Karpas-422 (cell line): ENCODE measurements at regions not wholly inside any gene's neighbourhood (a gene's known extent, or its start where the extent isn't known, plus 50 kb on each side); places are given as distances from the start of the nearest gene placed in this dataset.

Experiments
- DNase-seq: peaks from one replicate; pipeline ENCODE4 v3.0.0-alpha.2; 2015
- H2AFZ ChIP-seq: fragments of 200-600 bp; sonication (generic); 2 replicates; pipeline ENCODE4 v1.6.1; 2014; ENCODE audit warnings: antibody characterized with exemption, low read length, mixed read lengths
- H3K27ac ChIP-seq: fragments of 200-600 bp; sonication (generic); 2 replicates; pipeline ENCODE4 v1.5.1; 2014; ENCODE audit warnings: mild to moderate bottlenecking, low read length, moderate library complexity
- H3K27me3 ChIP-seq: fragments of 200-600 bp; sonication (generic); 2 replicates; pipeline ENCODE4 v1.6.1; 2014; ENCODE audit warnings: low read length, mixed read lengths
- H3K36me3 ChIP-seq: fragments of 200-600 bp; sonication (generic); 2 replicates; pipeline ENCODE4 v1.6.1; 2014; ENCODE audit warnings: low read length, mixed read lengths; ENCODE audit not compliant: insufficient read depth
- H3K4me1 ChIP-seq: fragments of 200-600 bp; sonication (generic); 2 replicates; pipeline ENCODE4 v1.6.1; 2014; ENCODE audit warnings: mild to moderate bottlenecking, low read length, mixed read lengths
- H3K4me2 ChIP-seq: fragments of 200-600 bp; sonication (generic); 2 replicates; pipeline ENCODE4 v1.6.1; 2014; ENCODE audit warnings: low read length, low read depth, mild to moderate bottlenecking; ENCODE audit not compliant: poor library complexity, severe bottlenecking
- H3K4me3 ChIP-seq: fragments of 200-600 bp; sonication (generic); 2 replicates; pipeline ENCODE4 v1.5.1; 2014; ENCODE audit warnings: mild to moderate bottlenecking, antibody characterized with exemption, low read length, mixed read lengths
- H3K79me2 ChIP-seq: fragments of 200-600 bp; sonication (generic); 2 replicates; pipeline ENCODE4 v1.6.1; 2014; ENCODE audit warnings: mild to moderate bottlenecking, low read length, mixed read lengths
- H3K9ac ChIP-seq: fragments of 200-600 bp; sonication (generic); 2 replicates; pipeline ENCODE4 v1.6.0; 2014; ENCODE audit warnings: low read length
- H3K9me2 ChIP-seq: fragments of 200-600 bp; sonication (generic), shearing (Covaris generic); replicated peaks from 2 replicates; pipeline ENCODE4 v1.6.0; 2014; ENCODE audit warnings: mild to moderate bottlenecking, low read length, moderate library complexity; ENCODE audit not compliant: insufficient read depth
- H3K9me3 ChIP-seq: fragments of 300-700, 200-600 bp; sonication (generic); 2 replicates; pipeline ENCODE4 v1.6.1; 2014; ENCODE audit warnings: low read length, mixed read lengths
- H4K20me1 ChIP-seq: fragments of 200-600 bp; sonication (generic); 2 replicates; pipeline ENCODE4 v1.6.1; 2014; ENCODE audit warnings: mild to moderate bottlenecking, antibody characterized with exemption, low read length, low read depth; ENCODE audit not compliant: insufficient read depth

DNA sequence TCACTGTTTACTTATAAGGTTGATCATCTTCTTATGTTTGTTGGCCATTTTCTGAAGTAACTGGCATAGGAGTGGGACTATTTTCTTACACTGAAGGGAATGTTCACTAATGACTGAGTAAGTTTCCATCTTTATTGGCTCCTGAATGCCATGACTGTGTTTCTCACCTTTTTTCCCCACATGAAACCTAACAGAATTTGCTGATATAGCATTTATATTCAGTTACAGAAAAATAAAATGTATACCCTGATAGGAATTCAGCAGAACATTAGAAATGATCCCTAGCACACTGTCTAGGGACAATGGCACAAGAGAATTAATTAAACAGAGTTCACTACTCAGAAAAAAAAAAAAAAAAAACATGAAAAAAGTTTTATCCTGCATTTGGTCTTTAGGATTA is 1465.1 kb upstream of the C9orf72 start:
- no peaks in the 10 kb centered on the region for H3K27me3 ChIP-seq
- no peak overlapping the region for H2AFZ ChIP-seq
- no peak for DNase-seq

DNA sequence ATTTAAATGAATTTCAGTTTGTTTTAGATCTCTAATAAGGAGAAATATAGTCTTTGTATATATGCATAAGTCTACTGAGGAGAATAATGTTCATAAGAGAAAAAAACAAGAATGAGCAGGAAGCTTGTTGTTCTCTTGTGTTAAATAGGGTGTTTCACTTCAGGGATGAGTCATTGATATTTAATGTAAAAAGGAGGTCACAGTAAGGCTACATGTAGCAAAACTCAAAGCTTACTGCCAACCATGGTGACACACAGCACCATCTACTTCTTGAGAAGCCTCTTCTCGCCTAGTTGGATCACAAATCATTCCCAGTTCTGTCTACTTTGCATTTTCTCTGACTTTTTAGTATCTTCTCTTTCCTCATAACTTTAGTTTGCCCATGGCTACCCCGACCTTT is 1466.0 kb upstream of the C9orf72 start:
- Histone ChIP-seq H3K36me3 (no peaks in the 10 kb centered on the region), H3K9ac (no peak overlapping the region), H3K9me3 (peaks cover 9% of the 10 kb centered on the region; the same call in 1 of the 2 replicates), H3K4me1 (no peaks in the 10 kb centered on the region), H3K27ac (no peak overlapping the region), H3K4me2 (no peak overlapping the region), H4K20me1 (no peaks in the 10 kb centered on the region), H3K79me2 (no peaks in the 10 kb centered on the region), H2AFZ (no peak overlapping the region), H3K27me3 (no peaks in the 10 kb centered on the region), H3K4me3 (no peak overlapping the region), H3K9me2 (no peaks in the 10 kb centered on the region; the same call in 1 of the 2 replicates)
- DNase-seq, result no peak

More for the DNA sequence above, 1465.1 kb upstream of the C9orf72 start:
- Histone ChIP-seq H3K9me2 (no peaks in the 10 kb centered on the region; the same call in 1 of the 2 replicates), H3K4me1 (no peaks in the 10 kb centered on the region), H3K36me3 (no peaks in the 10 kb centered on the region), H3K9me3 (peaks cover 9% of the 10 kb centered on the region; the same call in 1 of the 2 replicates), H3K27ac (no peak overlapping the region), H3K4me3 (no peak overlapping the region), H4K20me1 (no peaks in the 10 kb centered on the region), H3K4me2 (no peak overlapping the region), H3K79me2 (no peaks in the 10 kb centered on the region), H3K9ac (no peak overlapping the region)

DNA sequence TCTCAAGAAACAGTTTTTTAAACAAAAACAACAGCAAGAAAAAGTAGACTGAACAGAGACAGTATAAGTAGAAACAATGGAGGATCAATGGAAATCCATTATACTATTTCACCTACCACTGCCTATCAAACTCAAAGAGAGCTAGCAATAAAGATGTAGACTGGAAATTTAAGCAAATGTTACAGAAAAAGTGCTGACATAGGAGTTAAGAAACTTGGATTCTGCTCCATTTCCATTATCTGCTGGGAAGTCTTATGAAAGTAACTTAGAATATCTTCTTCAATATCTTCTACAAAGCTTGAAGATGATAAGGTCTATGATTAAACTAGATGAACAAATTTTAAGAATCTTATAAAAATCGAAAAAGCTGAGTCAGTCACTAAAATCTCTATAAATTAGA is 1469.8 kb upstream of the C9orf72 start:
- Histone ChIP-seq H2AFZ (no peak overlapping the region), H4K20me1 (no peaks in the 10 kb centered on the region), H3K27me3 (no peaks in the 10 kb centered on the region), H3K9me2 (peaks cover 3% of the 10 kb centered on the region; the same call in 1 of the 2 replicates), H3K9ac (no peak overlapping the region), H3K4me2 (no peak overlapping the region), H3K9me3 (peaks cover 9% of the 10 kb centered on the region; the same call in 1 of the 2 replicates), H3K36me3 (no peaks in the 10 kb centered on the region), H3K4me1 (no peaks in the 10 kb centered on the region), H3K27ac (no peak overlapping the region), H3K4me3 (no peak overlapping the region), H3K79me2 (no peaks in the 10 kb centered on the region)
- no peak for DNase-seq

DNA sequence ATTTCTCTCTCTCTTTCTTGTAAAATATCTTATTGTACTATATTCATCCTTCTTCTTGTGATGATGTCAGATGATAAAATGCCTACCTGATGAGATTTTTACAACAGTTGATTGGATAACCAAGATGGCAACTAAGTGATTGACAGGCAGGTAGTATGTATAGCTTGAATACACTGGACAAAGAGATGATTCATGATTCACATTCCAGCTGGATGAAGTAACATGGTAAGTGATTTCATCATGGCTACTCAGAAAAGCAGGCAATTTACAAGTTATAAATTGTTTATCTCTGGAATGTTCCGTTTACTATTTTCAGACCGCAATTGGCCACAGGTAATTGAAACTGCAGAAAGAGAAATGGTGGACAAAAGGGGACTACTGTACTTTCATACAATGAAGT is 1471.7 kb upstream of the C9orf72 start:
- no peak overlapping the region for H3K27ac ChIP-seq
- no peak overlapping the region for H2AFZ ChIP-seq
- no peak for DNase-seq
- no peaks in the 10 kb centered on the region for H3K4me1 ChIP-seq
- H4K20me1 ChIP-seq, result no peaks in the 10 kb centered on the region
- H3K27me3 ChIP-seq, result no peaks in the 10 kb centered on the region
- H3K9me2 ChIP-seq, result peaks cover 3% of the 10 kb centered on the region; the same call in 1 of the 2 replicates
- no peak overlapping the region for H3K4me3 ChIP-seq
- no peaks in the 10 kb centered on the region for H3K79me2 ChIP-seq
- peaks cover 7% of the 10 kb centered on the region; the same call in 1 of the 2 replicates for H3K9me3 ChIP-seq
- H3K4me2 ChIP-seq, result no peak overlapping the region
- no peaks in the 10 kb centered on the region for H3K36me3 ChIP-seq
- H3K9ac ChIP-seq, result no peak overlapping the region

DNA sequence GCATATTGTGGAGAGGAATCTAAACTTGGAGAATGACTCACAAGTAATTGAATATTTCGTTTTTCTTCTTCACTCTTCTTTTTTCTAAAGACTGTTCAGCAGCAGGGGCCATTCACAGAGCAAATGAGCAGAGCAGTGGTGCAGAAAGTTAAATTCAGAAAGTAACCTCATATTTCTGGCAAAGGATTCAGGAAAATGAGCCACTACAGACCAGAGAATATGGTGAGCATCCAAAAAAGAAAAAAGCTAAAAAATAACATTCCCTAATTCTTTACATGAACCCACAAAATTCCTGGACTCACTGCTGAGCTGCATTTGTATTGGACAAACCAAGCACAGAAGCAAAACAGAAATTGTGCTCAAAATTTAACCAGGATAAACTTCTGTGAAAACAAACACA is 1486.8 kb upstream of the C9orf72 start:
- H3K9me2 ChIP-seq, result 0 out of 2 replicates have a peak, but pooled peaks cover 3% of the 10 kb centered on the region
- no peak for DNase-seq
- H3K27ac ChIP-seq, result no peak overlapping the region
- no peaks in the 10 kb centered on the region for H3K27me3 ChIP-seq
- peaks cover 7% of the 10 kb centered on the region for H3K9me3 ChIP-seq
- H2AFZ ChIP-seq, result no peak overlapping the region
- H3K79me2 ChIP-seq, result no peaks in the 10 kb centered on the region
- no peak overlapping the region for H3K4me3 ChIP-seq
- no peak overlapping the region for H3K9ac ChIP-seq
- H3K4me2 ChIP-seq, result no peak overlapping the region
- H3K36me3 ChIP-seq, result no peaks in the 10 kb centered on the region
- H3K4me1 ChIP-seq, result no peaks in the 10 kb centered on the region
- no peaks in the 10 kb centered on the region for H4K20me1 ChIP-seq

DNA sequence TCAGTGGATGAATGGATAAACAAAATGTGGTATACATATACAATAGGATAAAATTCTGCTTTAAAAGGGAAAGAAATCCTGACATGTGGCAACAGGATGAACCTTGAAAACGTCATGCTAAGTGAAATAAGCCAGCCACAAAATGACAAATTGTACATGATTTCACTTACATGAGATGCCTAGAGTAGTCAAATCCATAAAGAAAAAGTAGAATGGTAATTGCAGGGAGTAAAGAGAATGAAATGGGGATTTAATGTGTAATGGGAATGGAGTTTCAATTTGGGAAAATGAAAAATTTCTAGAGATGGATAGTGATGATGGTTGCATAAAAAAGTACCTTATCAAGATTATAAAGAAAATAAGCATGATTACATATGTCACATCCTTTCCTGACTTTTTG is 1489.2 kb upstream of the C9orf72 start:
- Histone ChIP-seq H3K36me3 (no peaks in the 10 kb centered on the region), H3K4me2 (no peak overlapping the region), H3K9me2 (0 out of 2 replicates have a peak, but pooled peaks cover 3% of the 10 kb centered on the region), H3K4me3 (no peak overlapping the region), H3K27ac (no peak overlapping the region), H3K79me2 (no peaks in the 10 kb centered on the region), H3K4me1 (no peaks in the 10 kb centered on the region), H4K20me1 (no peaks in the 10 kb centered on the region), H2AFZ (no peak overlapping the region), H3K27me3 (no peaks in the 10 kb centered on the region), H3K9ac (no peak overlapping the region), H3K9me3 (peaks cover 3% of the 10 kb centered on the region; the same call in 1 of the 2 replicates)
- no peak for DNase-seq

DNA sequence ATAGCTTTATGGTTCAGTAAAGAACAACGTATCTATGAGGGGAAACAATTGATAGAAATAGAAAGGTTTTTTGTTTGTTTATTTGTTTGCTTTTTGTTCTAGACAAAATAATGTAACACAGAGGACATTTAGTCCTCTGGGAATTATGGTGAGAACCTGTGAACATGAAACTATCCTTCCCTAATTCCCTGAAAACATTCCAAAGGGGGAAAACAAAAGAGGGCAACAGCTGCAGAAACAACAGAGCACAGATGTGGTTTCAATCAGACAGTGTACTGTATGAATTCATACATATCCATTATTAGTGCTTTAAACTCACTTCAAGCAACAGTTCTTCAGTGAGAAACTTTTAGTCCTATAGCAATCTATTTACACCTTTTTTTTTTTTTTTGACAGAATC is 1489.8 kb upstream of the C9orf72 start:
- Histone ChIP-seq H3K4me1 (no peaks in the 10 kb centered on the region), H3K27me3 (no peaks in the 10 kb centered on the region), H2AFZ (no peak overlapping the region), H3K9me2 (0 out of 2 replicates have a peak, but pooled peaks cover 2% of the 10 kb centered on the region), H3K79me2 (no peaks in the 10 kb centered on the region), H3K9ac (no peak overlapping the region), H3K27ac (no peak overlapping the region), H3K4me2 (no peak overlapping the region), H3K4me3 (no peak overlapping the region), H4K20me1 (no peaks in the 10 kb centered on the region), H3K9me3 (peaks cover 3% of the 10 kb centered on the region; the same call in 1 of the 2 replicates), H3K36me3 (no peaks in the 10 kb centered on the region)
- no peak for DNase-seq

DNA sequence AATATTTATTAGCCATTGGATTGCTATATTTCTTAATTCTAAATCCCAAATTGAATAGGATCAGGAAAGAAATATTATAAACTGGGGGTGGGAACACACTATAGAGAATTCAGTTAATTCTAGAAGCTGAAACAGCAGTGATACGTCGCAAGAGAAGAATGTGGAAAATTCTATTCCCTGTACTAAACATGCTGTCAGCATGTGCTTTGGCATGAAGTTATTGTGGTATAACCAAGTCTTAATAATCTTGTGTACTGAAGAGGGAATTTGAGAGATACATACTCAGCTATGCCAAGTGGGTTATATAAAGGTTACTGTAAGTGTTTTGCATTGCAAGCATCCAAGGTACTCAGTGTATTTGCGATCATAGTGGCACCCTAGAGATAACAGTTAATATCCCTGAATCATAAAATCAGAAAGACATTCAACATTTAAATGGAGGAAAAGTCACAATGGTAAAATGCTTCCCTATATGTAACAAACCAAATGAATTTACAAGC is 1492.9 kb upstream of the C9orf72 start:
- Histone ChIP-seq H4K20me1 (no peaks in the 10 kb centered on the region), H3K4me1 (no peaks in the 10 kb centered on the region), H3K9ac (no peak overlapping the region), H3K4me2 (no peak overlapping the region), H3K36me3 (no peaks in the 10 kb centered on the region), H3K27me3 (no peaks in the 10 kb centered on the region), H3K9me2 (no peaks in the 10 kb centered on the region), H3K9me3 (no peaks in the 10 kb centered on the region), H3K27ac (no peak overlapping the region), H3K79me2 (no peaks in the 10 kb centered on the region), H2AFZ (no peak overlapping the region), H3K4me3 (no peak overlapping the region)
- no peak for DNase-seq
